Stimulated activated CD4-positive, alpha-beta T cell treated with anti-CD3 and anti-CD28 coated beads, Interleukin-1b, Interleukin-23, amount 100 ng/mL, for 4 hours (primary cell): ENCODE measurements at regions not wholly inside any gene's neighbourhood (a gene's known extent, or its start where the extent isn't known, plus 50 kb on each side); places are given as distances from the start of the nearest gene placed in this dataset.

Source experiments
- DNase-seq, 2 donors: peaks; one replicate each; pipeline ENCODE4 v3.0.0-alpha.2; 2020; ENCODE audit warnings: low read depth in 2 of 2

GRCh38 chr18:46321955-46322354 lies 217.8 kb downstream of the HAUS1 start:
- DNase-seq: no peak

- no peak for DNase-seq
These were observed 218.3 kb downstream of the HAUS1 start for GRCh38 chr18:46322411-46322891.

GRCh38 chr18:46322941-46323340 lies 218.8 kb downstream of the HAUS1 start:
- no peak for DNase-seq

GRCh38 chr18:46324087-46324955 lies 220.1 kb downstream of the HAUS1 start:
- no peak for DNase-seq

GRCh38 chr18:46325895-46326294 lies 221.7 kb downstream of the HAUS1 start:
- DNase-seq: no peak

GRCh38 chr18:46329736-46330246 lies 225.6 kb downstream of the HAUS1 start:
- DNase-seq: no peak

- DNase-seq: no peak
These were observed 227.1 kb downstream of the HAUS1 start for GRCh38 chr18:46331316-46331715.

- no peak for DNase-seq
These were observed 228.2 kb downstream of the HAUS1 start for GRCh38 chr18:46332286-46332801.

GRCh38 chr18:46332921-46333341 lies 228.7 kb downstream of the HAUS1 start:
- DNase-seq: no peak

- no peak for DNase-seq
These were observed 229.4 kb downstream of the HAUS1 start for GRCh38 chr18:46333431-46334135.

GRCh38 chr18:46334868-46335281 lies 230.7 kb downstream of the HAUS1 start:
- DNase-seq: no peak

- no peak for DNase-seq
These were observed 231.4 kb downstream of the HAUS1 start for GRCh38 chr18:46335534-46336101.

GRCh38 chr18:46336278-46337111 lies 232.3 kb downstream of the HAUS1 start:
- no peak for DNase-seq

GRCh38 chr18:46337271-46337670 lies 233.1 kb downstream of the HAUS1 start:
- no peak for DNase-seq

GRCh38 chr18:46338205-46338604 lies 234.0 kb downstream of the HAUS1 start:
- no peak for DNase-seq

- no peak for DNase-seq
These were observed 234.6 kb downstream of the HAUS1 start for GRCh38 chr18:46338766-46339165.

- DNase-seq: no peak
These were observed 236.5 kb downstream of the HAUS1 start for GRCh38 chr18:46340716-46341115.

GRCh38 chr18:46341986-46342525 lies 237.9 kb downstream of the HAUS1 start:
- DNase-seq: no peak

- DNase-seq: no peak
These were observed 239.3 kb downstream of the HAUS1 start for GRCh38 chr18:46343456-46343855.

GRCh38 chr18:46343931-46344372 lies 239.8 kb downstream of the HAUS1 start:
- DNase-seq: peak; percentile 12 to 28
